ENCODE measurements at regions not wholly inside any gene's neighbourhood (a gene's known extent, or its start where the extent isn't known, plus 50 kb on each side); places are given as distances from the start of the nearest gene placed in this dataset.

- TF ChIP-seq EP300 (IDR thresholded peaks at IDR 0.05) (no peak), POLR2AphosphoS5 (IDR thresholded peaks at IDR 0.05) (no peak)
- TF ChIP-seq, protein P1, sequence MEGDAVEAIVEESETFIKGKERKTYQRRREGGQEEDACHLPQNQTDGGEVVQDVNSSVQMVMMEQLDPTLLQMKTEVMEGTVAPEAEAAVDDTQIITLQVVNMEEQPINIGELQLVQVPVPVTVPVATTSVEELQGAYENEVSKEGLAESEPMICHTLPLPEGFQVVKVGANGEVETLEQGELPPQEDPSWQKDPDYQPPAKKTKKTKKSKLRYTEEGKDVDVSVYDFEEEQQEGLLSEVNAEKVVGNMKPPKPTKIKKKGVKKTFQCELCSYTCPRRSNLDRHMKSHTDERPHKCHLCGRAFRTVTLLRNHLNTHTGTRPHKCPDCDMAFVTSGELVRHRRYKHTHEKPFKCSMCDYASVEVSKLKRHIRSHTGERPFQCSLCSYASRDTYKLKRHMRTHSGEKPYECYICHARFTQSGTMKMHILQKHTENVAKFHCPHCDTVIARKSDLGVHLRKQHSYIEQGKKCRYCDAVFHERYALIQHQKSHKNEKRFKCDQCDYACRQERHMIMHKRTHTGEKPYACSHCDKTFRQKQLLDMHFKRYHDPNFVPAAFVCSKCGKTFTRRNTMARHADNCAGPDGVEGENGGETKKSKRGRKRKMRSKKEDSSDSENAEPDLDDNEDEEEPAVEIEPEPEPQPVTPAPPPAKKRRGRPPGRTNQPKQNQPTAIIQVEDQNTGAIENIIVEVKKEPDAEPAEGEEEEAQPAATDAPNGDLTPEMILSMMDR (IDR thresholded peaks at IDR 0.05): no peak
Measured at GRCh38 chr3:65230261-65231139, 542.7 kb upstream of the ADAMTS9 start.

Data from gastroesophageal sphincter (tissue), 3 donors.